Cardiac fibroblast (primary cell): ENCODE measurements at regions not wholly inside any gene's neighbourhood (a gene's known extent, or its start where the extent isn't known, plus 50 kb on each side); places are given as distances from the start of the nearest gene placed in this dataset.

Source experiments
- DNase-seq, 2 donors: peaks; one replicate each; pipeline versions ENCODE4 v3.0.0 to v3.0.0-alpha.2; 2010; ENCODE audit warnings: low read depth in 2 of 2
- H3K4me3 ChIP-seq, 2 donors: replicated peaks in 1 of 2; 1 replicate in 1 of 2; 2 replicates in 1 of 2; pipeline ENCODE4 v1.5.1; 2011; ENCODE audit warnings: low read depth in 2 of 2, low read length in 2 of 2, mild to moderate bottlenecking in 2 of 2, moderate library complexity in 1 of 2
- TF ChIP-seq, protein P1 (sequence below): IDR thresholded peaks from one replicate; pipeline ENCODE4 v1.5.1; 2011; ENCODE audit warnings: low read depth, mild to moderate bottlenecking, low read length, inconsistent platforms

DNA sequence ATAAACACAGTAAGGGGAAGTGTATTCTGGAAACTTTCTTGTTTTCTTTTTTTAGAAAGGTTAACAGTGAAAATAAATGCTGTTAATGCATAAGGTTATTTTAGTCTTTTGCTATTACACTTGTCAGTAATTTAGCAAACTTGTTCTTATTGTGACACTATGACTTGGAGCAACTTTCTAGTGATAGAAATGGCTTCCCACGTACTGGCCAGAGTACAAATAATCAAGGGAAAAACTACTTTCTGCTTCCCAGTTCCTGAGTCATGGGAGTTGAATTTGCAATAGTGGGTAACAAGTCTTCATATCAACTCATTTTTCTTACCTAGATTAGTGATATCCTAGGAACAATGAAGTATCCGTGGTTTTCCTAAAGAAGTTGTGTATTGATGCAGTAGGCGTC is 1072.3 kb downstream of the FLRT2 start:
- H3K4me3 ChIP-seq: no peak overlapping the region
- TF ChIP-seq, protein P1, sequence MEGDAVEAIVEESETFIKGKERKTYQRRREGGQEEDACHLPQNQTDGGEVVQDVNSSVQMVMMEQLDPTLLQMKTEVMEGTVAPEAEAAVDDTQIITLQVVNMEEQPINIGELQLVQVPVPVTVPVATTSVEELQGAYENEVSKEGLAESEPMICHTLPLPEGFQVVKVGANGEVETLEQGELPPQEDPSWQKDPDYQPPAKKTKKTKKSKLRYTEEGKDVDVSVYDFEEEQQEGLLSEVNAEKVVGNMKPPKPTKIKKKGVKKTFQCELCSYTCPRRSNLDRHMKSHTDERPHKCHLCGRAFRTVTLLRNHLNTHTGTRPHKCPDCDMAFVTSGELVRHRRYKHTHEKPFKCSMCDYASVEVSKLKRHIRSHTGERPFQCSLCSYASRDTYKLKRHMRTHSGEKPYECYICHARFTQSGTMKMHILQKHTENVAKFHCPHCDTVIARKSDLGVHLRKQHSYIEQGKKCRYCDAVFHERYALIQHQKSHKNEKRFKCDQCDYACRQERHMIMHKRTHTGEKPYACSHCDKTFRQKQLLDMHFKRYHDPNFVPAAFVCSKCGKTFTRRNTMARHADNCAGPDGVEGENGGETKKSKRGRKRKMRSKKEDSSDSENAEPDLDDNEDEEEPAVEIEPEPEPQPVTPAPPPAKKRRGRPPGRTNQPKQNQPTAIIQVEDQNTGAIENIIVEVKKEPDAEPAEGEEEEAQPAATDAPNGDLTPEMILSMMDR: no peak
- no peak for DNase-seq

DNA sequence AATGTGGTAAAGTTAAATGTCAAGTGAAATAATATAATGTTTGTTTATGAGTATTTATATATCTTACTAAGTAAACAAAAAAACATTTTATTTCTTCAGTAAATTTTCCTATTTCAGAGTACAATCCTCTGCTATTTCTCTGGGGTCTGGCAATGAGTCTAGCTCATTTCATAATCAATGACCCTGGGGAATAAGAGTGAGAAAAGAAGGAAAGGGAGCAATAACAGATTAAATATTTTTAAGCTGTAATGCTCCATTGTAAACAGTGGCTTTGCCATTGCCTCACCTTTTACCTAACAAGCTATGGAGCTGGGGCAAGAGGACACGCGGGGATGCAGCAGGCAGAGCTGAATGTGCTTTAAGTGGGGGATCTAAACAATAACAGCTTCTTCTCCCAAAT is 1071.9 kb downstream of the FLRT2 start:
- H3K4me3 ChIP-seq: no peak overlapping the region
- TF ChIP-seq, protein P1: no peak
- peak in 1 of 2 donors; percentile 5 for DNase-seq

DNA sequence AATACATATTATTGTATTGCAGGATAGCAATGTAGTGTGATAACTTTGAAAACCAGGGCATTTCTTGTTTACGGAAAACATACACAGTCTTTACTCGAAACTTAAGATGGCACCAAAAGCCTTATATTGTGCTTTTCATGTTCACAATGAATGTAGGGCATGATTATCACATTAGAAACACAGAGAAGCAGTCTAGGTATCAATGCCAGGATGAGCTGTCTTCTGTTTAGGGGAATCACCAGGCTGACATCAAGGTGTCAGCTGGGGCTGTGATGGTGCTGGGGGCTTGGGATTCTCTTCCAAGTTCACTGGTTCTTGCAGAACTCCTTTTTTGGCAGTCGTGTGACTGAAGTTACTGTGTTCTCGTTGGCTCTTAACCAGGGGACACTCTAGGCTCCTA is 1067.3 kb downstream of the FLRT2 start:
- DNase-seq: no peak
- TF ChIP-seq, protein P1: no peak
- no peak overlapping the region for H3K4me3 ChIP-seq

DNA sequence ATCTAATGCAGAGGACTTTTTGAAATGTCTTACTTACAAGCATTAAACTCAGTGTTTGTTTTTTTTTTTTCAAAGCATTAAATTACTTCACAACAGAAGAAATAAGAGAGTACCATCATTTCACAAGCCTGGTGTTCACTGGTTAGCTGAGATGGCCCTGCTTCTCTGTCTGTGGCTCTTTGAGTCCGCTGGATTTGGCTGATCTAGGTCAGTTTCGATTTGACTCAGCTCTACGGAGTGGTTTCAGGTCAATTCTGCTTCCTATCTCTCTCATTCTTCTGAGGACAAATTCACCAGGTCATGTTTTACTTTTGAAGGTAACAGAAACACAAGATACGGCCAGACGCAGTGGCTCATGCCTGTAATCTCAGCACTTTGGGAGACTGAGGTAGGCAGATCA is 1066.1 kb downstream of the FLRT2 start:
- no peak for DNase-seq
- TF ChIP-seq, protein P1: no peak
- H3K4me3 ChIP-seq: no peak overlapping the region

DNA sequence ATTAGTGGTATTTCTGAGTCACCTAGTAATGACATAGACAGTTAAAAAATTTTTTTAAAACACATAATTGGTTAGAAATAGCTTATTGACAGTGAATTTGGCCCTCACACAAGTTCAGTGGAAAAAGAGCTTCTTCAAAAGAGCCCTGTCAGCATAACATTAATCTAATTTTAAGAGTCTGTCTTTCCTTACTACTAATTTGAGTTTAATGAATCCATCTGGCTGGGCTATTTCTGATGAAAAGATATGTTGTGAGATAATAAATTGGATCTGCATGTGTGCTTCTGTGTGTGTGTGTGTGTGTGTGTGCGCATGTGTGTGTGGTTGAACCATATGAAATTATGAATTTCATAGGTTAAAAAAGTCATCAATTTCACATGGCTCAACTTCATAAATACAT is 1045.2 kb downstream of the FLRT2 start:
- DNase-seq: peak in 1 of 2 donors; percentile 4
- no peak overlapping the region for H3K4me3 ChIP-seq
- TF ChIP-seq, protein P1: no peak

DNA sequence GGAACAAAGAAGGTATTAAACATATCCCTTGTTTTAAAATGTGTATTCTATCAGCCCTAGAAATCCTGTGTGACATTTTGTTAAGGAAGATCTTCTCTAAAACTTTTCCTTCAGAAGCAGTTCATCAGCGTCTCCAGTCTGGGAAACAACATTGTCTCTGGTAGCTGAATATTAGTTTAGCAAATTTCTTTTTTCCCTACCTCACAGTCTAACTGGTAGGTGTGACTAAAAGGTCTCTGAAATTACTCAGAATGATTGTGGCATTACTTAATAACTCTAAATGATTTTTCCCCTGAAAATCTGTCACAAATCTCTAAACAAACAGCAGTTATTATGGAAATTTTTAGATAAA is 1044.8 kb downstream of the FLRT2 start:
- DNase-seq: no peak
- TF ChIP-seq, protein P1: no peak
- H3K4me3 ChIP-seq: no peak overlapping the region

DNA sequence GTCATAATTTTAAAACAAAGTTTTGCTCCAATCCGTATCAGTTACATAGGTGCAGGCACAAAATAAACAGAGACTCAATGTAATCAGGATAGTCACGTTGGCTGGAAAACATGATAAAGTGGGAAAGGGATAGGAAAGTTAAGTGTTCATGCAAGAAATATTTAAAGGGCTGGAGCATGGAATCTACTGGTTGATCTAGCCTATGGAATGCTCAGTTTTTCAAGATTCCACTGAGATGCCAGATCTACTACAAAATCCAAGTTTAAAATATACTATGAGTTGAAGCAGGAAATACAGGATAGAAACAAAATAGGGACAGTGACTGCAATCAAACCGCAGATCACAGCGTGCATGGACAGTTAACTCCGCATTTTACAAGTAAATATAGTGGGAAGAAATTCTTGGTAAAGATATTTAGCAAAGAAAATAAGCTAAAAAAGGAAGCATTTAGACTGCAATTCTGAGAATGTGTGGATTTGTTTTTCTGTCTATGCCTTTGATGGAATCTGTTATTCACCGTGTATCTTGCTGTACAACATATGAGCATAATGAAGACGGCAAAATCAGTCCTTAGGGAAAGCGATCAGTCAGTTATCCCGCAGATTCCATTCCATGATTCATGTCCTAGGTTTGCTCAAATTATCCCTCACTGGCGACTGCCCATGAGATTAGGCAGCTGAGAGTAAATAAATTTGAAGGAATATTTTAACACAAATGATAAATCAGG is 1044.3 kb downstream of the FLRT2 start:
- H3K4me3 ChIP-seq: no peak overlapping the region
- TF ChIP-seq, protein P1: no peak
- peak; percentile 2 to 55 for DNase-seq
